ENCODE measurements at regions not wholly inside any gene's neighbourhood (a gene's known extent, or its start where the extent isn't known, plus 50 kb on each side); places are given as distances from the start of the nearest gene placed in this dataset.

- SMC1A ChIA-PET (ENCODE audit: uncharacterized antibody, unreplicated experiment): no interaction called here
- H2AFZ ChIP-seq (ENCODE audit: control insufficient read depth, low read depth, low read length): no peak overlapping the region
- TF ChIP-seq FOS (IDR thresholded peaks at IDR 0.05; ENCODE audit: borderline replicate concordance, extremely low read depth, insufficient read length) (no peak), BRCA1 (IDR thresholded peaks at IDR 0.05; ENCODE audit: low read depth, low read length) (no peak), EED (IDR thresholded peaks at IDR 0.05; ENCODE audit: low read depth) (no peak), MAX (IDR thresholded peaks at IDR 0.05; ENCODE audit: low read depth, low read length) (no peak), BCLAF1 (IDR thresholded peaks at IDR 0.05) (no peak), JUNB (IDR thresholded peaks at IDR 0.05) (no peak), NFYA (IDR thresholded peaks at IDR 0.05; ENCODE audit: borderline replicate concordance, low read depth, low read length) (no peak), EZH2 (IDR thresholded peaks at IDR 0.05; ENCODE audit: borderline replicate concordance, control insufficient read depth, low read depth, low read length) (no peak), RB1 (IDR thresholded peaks at IDR 0.05; ENCODE audit: borderline replicate concordance) (no peak)
- RAD21 ChIA-PET (ENCODE audit: unreplicated experiment): no interaction called here
- H3K79me2 ChIP-seq (ENCODE audit: control insufficient read depth, insufficient read depth, low read length): no peaks in the 10 kb centered on the region
- WGBS (ENCODE audit: insufficient coverage, insufficient replicate concordance, low lambda C conversion rate, missing lambda C conversion rate): 24% methylated on average over 9 of the region's 9 CpGs
- no peaks in the 10 kb centered on the region for H3K4me1 ChIP-seq (ENCODE audit: control insufficient read depth, insufficient read depth, low read length)
- H3K27me3 ChIP-seq (replicated peaks in 1 of 2; ENCODE audit: control insufficient read depth in 2 of 2, insufficient read depth in 2 of 2, low read length in 1 of 2): no peaks in the 10 kb centered on the region
- CTCF ChIA-PET: no interaction called here
- POLR2A ChIA-PET: no interaction called here
- BruUV-seq (replicated peaks): no TSS peak
- H3K27ac ChIP-seq (ENCODE audit: control insufficient read depth, insufficient read depth): no peak overlapping the region
- no peaks in the 10 kb centered on the region for H4K20me1 ChIP-seq (ENCODE audit: control insufficient read depth, insufficient read depth)
- DNase-seq (ENCODE audit: low read depth, low spot score) (no peak), FAIRE-seq (no peak), ATAC-seq (no peak)
- no peak overlapping the region for H3K4me3 ChIP-seq
- H3K9ac ChIP-seq (ENCODE audit: control insufficient read depth, insufficient read depth, low read length): no peak overlapping the region
- no peak overlapping the region for H3K4me2 ChIP-seq (ENCODE audit: control insufficient read depth, insufficient read depth)
- H3K36me3 ChIP-seq (ENCODE audit: control insufficient read depth in 2 of 2, insufficient read depth in 2 of 2, low read length in 1 of 2): no peaks in the 10 kb centered on the region
- intact Hi-C loops (cut with micrococcal nuclease; ENCODE audit: unreplicated experiment) (no loop called here), in situ Hi-C loops (cut with MboI) (no loop called here)
- no peaks in the 10 kb centered on the region for H3K9me3 ChIP-seq (replicated peaks; ENCODE audit: control insufficient read depth, insufficient read depth, low read length)
Observed at GRCh38 chr1:195096051-195096521, 1512.2 kb downstream of the KCNT2 start.
